ENCODE measurements at regions not wholly inside any gene's neighbourhood (a gene's known extent, or its start where the extent isn't known, plus 50 kb on each side); places are given as distances from the start of the nearest gene placed in this dataset.

DNA sequence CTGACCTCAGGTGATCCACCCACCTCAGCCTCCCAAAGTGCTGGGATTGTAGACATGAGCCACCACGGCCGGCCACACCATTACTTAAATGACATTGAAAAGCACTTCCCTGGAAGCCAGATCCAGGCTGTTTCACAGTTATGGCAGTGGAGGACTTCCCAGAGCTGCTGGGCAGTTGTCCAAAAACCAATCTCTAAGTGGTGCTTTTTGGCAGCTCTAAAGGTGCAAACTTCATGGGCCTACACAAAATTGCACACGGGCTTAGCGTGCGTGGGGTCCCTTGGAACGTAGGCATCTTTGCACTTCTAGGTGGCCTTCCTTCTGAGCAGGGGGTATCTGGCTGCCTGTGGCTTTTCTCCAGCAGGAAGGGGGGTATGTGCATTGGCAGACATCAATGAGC is 172.3 kb downstream of the SHOX start:
- 0 out of 2 replicates have a peak, but pooled peaks cover 4% of the 10 kb centered on the region for H3K27me3 ChIP-seq
- no peak overlapping the region for H3K4me3 ChIP-seq
- H3K4me1 ChIP-seq, result no peaks in the 10 kb centered on the region
- H3K36me3 ChIP-seq, result no peaks in the 10 kb centered on the region
- H3K9me3 ChIP-seq (replicated peaks), result no peaks in the 10 kb centered on the region
- no peak overlapping the region for H3K27ac ChIP-seq
- no peak for DNase-seq

DNA sequence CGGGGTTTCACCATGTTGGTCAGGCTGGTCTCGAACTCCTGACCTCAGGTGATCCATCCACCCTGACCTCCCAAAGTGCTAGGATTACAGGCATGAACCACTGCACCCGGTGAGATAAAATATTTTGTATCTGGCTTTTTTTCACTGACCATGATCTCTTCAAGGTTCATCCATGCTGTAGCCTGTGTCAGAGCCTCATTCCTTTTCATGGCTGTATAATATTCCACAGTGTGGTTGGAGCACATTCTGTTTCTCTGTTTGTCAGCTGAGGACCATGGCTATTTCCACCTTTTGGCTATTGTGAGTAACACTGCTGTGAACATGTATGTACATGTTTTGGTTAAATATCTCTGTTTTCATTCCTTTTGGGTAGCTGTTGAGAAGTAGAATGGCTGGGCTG is 169.2 kb downstream of the SHOX start:
- no peaks in the 10 kb centered on the region for H3K27me3 ChIP-seq
- H3K4me1 ChIP-seq, result no peaks in the 10 kb centered on the region
- H3K4me3 ChIP-seq, result no peak overlapping the region
- DNase-seq, result no peak
- no peaks in the 10 kb centered on the region for H3K36me3 ChIP-seq
- no peaks in the 10 kb centered on the region for H3K9me3 ChIP-seq (replicated peaks)
- H3K27ac ChIP-seq, result no peak overlapping the region

DNA sequence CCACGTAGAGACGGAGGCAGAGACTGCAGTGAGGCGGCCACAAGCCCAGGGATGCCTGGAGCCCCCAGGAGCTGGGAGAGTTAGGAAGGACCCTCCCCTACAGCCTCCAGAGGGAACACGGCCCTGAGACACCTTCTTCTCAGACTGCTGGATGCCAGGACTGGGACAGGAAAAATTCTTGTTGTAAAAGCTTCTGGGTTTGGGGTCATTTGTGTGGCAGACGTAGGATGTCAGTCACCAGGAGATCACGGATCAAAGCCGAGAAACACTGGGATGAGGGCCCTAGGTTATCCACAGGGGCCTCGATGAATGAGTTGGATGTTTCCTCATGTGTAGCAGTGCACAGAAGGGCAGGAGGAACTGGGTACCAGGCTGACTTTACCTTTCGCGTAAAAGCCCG is 163.7 kb downstream of the SHOX start:
- no peak for DNase-seq
- no peaks in the 10 kb centered on the region for H3K4me1 ChIP-seq
- H3K4me3 ChIP-seq, result no peak overlapping the region
- H3K27me3 ChIP-seq, result no peaks in the 10 kb centered on the region
- no peaks in the 10 kb centered on the region for H3K36me3 ChIP-seq
- no peaks in the 10 kb centered on the region for H3K9me3 ChIP-seq (replicated peaks)
- no peak overlapping the region for H3K27ac ChIP-seq

- Histone ChIP-seq H3K27me3 (no peaks in the 10 kb centered on the region), H3K4me3 (no peak overlapping the region), H3K36me3 (no peaks in the 10 kb centered on the region), H3K4me1 (no peaks in the 10 kb centered on the region), H3K9me3 (replicated peaks) (no peaks in the 10 kb centered on the region), H3K27ac (no peak overlapping the region)
- DNase-seq, result no peak
These were observed 162.7 kb downstream of the SHOX start for GRCh38 chrX:793216-793770.

- Histone ChIP-seq H3K27me3 (no peaks in the 10 kb centered on the region), H3K9me3 (replicated peaks) (no peaks in the 10 kb centered on the region), H3K36me3 (no peaks in the 10 kb centered on the region), H3K4me3 (no peak overlapping the region), H3K27ac (no peak overlapping the region), H3K4me1 (no peaks in the 10 kb centered on the region)
- DNase-seq, result no peak
These were observed 161.0 kb downstream of the SHOX start for GRCh38 chrX:791479-792034.

GRCh38 chrX:790783-791360 is 160.3 kb downstream of the SHOX start:
- Histone ChIP-seq H3K27ac (no peak overlapping the region), H3K27me3 (no peaks in the 10 kb centered on the region), H3K9me3 (replicated peaks) (no peaks in the 10 kb centered on the region), H3K4me1 (no peaks in the 10 kb centered on the region), H3K36me3 (no peaks in the 10 kb centered on the region), H3K4me3 (no peak overlapping the region)
- no peak for DNase-seq

DNA sequence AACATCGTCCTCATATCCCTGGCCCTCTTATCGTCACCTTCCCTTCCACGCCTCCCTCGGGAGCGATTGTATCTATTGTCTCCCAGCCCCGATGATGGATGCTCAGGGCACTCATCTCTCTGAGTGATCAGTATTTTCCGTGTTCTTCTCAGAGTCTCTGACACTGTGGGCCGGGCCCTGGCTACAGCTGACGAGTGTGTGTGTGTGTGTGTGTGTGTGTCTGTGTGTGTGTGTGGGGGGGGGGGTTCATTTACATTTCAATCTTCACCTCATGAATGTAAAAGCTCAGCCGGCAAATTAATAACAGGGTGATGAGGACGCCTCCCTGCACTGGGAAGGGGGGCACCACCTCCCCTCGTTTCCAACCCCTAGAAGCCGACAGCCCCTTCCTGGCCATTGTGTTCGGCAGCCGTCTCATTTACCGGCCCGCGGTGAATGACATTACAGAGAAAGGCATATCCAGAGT is 159.5 kb downstream of the SHOX start:
- no peaks in the 10 kb centered on the region for H3K9me3 ChIP-seq (replicated peaks)
- H3K27ac ChIP-seq, result no peak overlapping the region
- DNase-seq, result no peak
- no peaks in the 10 kb centered on the region for H3K36me3 ChIP-seq
- H3K27me3 ChIP-seq, result no peaks in the 10 kb centered on the region
- H3K4me1 ChIP-seq, result no peaks in the 10 kb centered on the region
- no peak overlapping the region for H3K4me3 ChIP-seq

DNA sequence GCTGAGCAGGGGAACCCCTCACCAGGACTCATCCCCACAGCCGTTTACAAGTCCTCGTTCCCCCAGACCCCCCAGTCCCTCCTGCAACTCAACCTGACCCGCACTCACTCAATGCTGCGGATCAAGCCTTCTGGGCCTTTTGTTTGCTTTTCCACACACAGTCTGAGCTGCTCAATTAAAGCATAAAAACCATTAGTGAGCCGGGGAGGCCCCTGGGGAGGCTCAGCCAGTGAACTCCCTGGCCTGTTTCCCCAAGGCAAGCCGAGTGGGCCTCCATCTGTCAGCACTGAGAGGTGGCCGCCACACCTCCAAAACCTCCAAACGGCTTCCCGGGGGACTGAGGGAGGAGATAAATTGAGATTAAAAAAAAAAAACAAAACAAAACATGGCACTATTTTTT is 158.5 kb downstream of the SHOX start:
- H3K27me3 ChIP-seq, result no peaks in the 10 kb centered on the region
- H3K9me3 ChIP-seq (replicated peaks), result no peaks in the 10 kb centered on the region
- H3K4me1 ChIP-seq, result no peaks in the 10 kb centered on the region
- no peaks in the 10 kb centered on the region for H3K36me3 ChIP-seq
- peak; percentile 16 for DNase-seq
- no peak overlapping the region for H3K27ac ChIP-seq
- H3K4me3 ChIP-seq, result no peak overlapping the region

GRCh38 chrX:786441-786881 is 155.9 kb downstream of the SHOX start:
- no peak overlapping the region for H3K27ac ChIP-seq
- no peak for DNase-seq
- no peaks in the 10 kb centered on the region for H3K27me3 ChIP-seq
- no peaks in the 10 kb centered on the region for H3K9me3 ChIP-seq (replicated peaks)
- H3K4me1 ChIP-seq, result no peaks in the 10 kb centered on the region; the same call in 1 of the 2 replicates
- no peaks in the 10 kb centered on the region for H3K36me3 ChIP-seq
- H3K4me3 ChIP-seq, result no peak overlapping the region

DNA sequence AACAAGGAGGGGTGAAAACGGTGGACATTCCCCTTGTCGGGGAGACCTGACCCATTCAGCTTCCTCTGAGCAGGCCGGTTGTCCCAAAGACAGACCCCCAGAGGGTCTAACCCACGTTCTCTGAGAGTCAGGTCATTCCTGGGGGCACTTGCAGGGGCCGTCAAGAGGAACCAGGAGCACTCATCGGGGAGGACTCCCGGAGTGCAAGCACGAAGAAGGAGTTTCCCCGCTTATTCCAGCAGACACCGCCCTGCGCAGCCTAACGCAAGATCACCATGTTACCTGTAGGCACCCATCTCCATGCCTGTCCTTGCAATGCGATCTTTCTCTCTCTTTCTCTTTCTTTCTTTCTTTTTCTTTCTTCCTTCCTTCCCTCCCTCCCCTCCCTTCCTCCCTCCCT is 154.2 kb downstream of the SHOX start:
- Histone ChIP-seq H3K27ac (no peak overlapping the region), H3K4me3 (no peak overlapping the region), H3K9me3 (replicated peaks) (no peaks in the 10 kb centered on the region), H3K4me1 (no peaks in the 10 kb centered on the region; the same call in 1 of the 2 replicates), H3K36me3 (no peaks in the 10 kb centered on the region), H3K27me3 (no peaks in the 10 kb centered on the region)
- no peak for DNase-seq

- Histone ChIP-seq H3K27ac (no peak overlapping the region), H3K4me3 (no peak overlapping the region), H3K4me1 (no peaks in the 10 kb centered on the region; the same call in 1 of the 2 replicates), H3K27me3 (no peaks in the 10 kb centered on the region), H3K9me3 (replicated peaks) (no peaks in the 10 kb centered on the region), H3K36me3 (no peaks in the 10 kb centered on the region)
- DNase-seq, result peak; percentile 13 to 17
These were observed 150.9 kb downstream of the SHOX start for GRCh38 chrX:781224-782204.

GRCh38 chrX:776529-777230 is 146.1 kb downstream of the SHOX start:
- H3K4me3 ChIP-seq, result no peak overlapping the region
- no peaks in the 10 kb centered on the region; the same call in 1 of the 2 replicates for H3K4me1 ChIP-seq
- H3K9me3 ChIP-seq (replicated peaks), result no peaks in the 10 kb centered on the region
- H3K27ac ChIP-seq, result no peak overlapping the region
- no peaks in the 10 kb centered on the region for H3K27me3 ChIP-seq
- no peaks in the 10 kb centered on the region for H3K36me3 ChIP-seq
- no peak for DNase-seq

GRCh38 chrX:776061-776460 is 145.5 kb downstream of the SHOX start:
- H3K4me1 ChIP-seq, result no peaks in the 10 kb centered on the region
- H3K27ac ChIP-seq, result no peak overlapping the region
- no peaks in the 10 kb centered on the region for H3K9me3 ChIP-seq (replicated peaks)
- H3K4me3 ChIP-seq, result no peak overlapping the region
- no peaks in the 10 kb centered on the region for H3K27me3 ChIP-seq
- no peaks in the 10 kb centered on the region for H3K36me3 ChIP-seq
- no peak for DNase-seq

GRCh38 chrX:774536-774935 is 143.9 kb downstream of the SHOX start:
- Histone ChIP-seq H3K4me1 (no peaks in the 10 kb centered on the region), H3K27ac (no peak overlapping the region), H3K4me3 (no peak overlapping the region), H3K9me3 (replicated peaks) (no peaks in the 10 kb centered on the region), H3K27me3 (no peaks in the 10 kb centered on the region), H3K36me3 (no peaks in the 10 kb centered on the region)
- DNase-seq, result no peak

Measured in SJCRH30 (cell line).